ENCODE measurements at regions not wholly inside any gene's neighbourhood (a gene's known extent, or its start where the extent isn't known, plus 50 kb on each side); places are given as distances from the start of the nearest gene placed in this dataset.

DNA sequence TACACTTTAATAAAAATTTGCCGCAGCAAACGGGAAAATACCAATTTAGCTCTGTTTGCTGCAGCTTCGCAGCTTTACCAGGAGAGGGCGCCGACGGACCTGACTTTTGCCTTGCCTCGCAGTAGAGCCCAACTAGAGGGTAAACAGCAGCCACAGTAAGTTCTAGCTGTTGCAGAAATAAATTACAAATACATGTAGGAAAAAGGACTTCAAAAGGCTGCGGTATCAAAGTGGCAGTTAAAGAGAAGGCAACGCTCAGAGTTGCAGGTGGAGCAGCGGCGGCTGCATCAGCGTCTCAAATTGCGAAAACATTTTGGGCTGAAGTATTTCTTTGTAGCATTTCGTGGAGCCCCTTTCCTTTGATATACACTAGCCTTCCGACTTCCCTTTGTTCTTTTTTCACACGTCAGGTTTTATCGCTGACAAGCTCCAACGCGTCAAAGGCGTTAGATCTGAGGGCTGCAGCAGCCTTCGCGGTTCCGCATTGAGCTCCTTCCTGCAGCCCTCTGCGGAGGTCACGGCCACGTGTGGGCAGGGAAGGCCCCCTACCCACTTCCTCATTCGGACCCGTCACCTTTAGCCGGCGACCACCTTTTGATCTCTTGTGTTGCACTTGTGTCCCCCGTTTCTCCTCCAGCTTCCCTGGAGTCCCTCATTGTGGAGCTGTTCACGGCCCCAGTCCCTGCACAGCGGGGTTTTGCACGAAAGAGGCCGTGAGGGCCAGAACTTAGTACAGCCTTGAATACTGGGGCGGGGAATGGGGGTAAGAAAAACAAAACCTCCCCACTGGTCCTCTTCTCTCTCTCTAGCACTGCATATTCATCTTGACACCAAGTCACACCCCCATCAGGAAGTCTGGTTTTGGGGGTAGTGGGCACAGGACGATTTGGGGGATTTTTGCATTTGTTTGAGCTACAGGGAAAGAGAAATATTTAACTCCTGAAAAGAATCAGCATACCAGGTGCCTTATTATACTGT, 72.8 kb downstream of the S1PR1 start (continued):
- TF ChIP-seq, protein P1, sequence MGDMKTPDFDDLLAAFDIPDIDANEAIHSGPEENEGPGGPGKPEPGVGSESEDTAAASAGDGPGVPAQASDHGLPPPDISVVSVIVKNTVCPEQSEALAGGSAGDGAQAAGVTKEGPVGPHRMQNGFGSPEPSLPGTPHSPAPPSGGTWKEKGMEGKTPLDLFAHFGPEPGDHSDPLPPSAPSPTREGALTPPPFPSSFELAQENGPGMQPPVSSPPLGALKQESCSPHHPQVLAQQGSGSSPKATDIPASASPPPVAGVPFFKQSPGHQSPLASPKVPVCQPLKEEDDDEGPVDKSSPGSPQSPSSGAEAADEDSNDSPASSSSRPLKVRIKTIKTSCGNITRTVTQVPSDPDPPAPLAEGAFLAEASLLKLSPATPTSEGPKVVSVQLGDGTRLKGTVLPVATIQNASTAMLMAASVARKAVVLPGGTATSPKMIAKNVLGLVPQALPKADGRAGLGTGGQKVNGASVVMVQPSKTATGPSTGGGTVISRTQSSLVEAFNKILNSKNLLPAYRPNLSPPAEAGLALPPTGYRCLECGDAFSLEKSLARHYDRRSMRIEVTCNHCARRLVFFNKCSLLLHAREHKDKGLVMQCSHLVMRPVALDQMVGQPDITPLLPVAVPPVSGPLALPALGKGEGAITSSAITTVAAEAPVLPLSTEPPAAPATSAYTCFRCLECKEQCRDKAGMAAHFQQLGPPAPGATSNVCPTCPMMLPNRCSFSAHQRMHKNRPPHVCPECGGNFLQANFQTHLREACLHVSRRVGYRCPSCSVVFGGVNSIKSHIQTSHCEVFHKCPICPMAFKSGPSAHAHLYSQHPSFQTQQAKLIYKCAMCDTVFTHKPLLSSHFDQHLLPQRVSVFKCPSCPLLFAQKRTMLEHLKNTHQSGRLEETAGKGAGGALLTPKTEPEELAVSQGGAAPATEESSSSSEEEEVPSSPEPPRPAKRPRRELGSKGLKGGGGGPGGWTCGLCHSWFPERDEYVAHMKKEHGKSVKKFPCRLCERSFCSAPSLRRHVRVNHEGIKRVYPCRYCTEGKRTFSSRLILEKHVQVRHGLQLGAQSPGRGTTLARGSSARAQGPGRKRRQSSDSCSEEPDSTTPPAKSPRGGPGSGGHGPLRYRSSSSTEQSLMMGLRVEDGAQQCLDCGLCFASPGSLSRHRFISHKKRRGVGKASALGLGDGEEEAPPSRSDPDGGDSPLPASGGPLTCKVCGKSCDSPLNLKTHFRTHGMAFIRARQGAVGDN (CRISPR knock-in tag; IDR thresholded peaks at IDR 0.05): peak; percentile 71
- no peak for TF ChIP-seq ZNF777 (CRISPR knock-in tag; IDR thresholded peaks at IDR 0.05)
- TF ChIP-seq, protein P2, sequence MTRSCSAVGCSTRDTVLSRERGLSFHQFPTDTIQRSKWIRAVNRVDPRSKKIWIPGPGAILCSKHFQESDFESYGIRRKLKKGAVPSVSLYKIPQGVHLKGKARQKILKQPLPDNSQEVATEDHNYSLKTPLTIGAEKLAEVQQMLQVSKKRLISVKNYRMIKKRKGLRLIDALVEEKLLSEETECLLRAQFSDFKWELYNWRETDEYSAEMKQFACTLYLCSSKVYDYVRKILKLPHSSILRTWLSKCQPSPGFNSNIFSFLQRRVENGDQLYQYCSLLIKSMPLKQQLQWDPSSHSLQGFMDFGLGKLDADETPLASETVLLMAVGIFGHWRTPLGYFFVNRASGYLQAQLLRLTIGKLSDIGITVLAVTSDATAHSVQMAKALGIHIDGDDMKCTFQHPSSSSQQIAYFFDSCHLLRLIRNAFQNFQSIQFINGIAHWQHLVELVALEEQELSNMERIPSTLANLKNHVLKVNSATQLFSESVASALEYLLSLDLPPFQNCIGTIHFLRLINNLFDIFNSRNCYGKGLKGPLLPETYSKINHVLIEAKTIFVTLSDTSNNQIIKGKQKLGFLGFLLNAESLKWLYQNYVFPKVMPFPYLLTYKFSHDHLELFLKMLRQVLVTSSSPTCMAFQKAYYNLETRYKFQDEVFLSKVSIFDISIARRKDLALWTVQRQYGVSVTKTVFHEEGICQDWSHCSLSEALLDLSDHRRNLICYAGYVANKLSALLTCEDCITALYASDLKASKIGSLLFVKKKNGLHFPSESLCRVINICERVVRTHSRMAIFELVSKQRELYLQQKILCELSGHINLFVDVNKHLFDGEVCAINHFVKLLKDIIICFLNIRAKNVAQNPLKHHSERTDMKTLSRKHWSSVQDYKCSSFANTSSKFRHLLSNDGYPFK (CRISPR knock-in tag; IDR thresholded peaks at IDR 0.05; ENCODE audit: borderline replicate concordance): no peak
- TF ChIP-seq, protein P3, sequence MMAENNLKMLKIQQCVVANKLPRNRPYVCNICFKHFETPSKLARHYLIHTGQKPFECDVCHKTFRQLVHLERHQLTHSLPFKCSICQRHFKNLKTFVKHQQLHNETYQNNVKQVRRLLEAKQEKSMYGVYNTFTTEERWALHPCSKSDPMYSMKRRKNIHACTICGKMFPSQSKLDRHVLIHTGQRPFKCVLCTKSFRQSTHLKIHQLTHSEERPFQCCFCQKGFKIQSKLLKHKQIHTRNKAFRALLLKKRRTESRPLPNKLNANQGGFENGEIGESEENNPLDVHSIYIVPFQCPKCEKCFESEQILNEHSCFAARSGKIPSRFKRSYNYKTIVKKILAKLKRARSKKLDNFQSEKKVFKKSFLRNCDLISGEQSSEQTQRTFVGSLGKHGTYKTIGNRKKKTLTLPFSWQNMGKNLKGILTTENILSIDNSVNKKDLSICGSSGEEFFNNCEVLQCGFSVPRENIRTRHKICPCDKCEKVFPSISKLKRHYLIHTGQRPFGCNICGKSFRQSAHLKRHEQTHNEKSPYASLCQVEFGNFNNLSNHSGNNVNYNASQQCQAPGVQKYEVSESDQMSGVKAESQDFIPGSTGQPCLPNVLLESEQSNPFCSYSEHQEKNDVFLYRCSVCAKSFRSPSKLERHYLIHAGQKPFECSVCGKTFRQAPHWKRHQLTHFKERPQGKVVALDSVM (CRISPR knock-in tag; IDR thresholded peaks at IDR 0.05): no peak
- TF ChIP-seq, protein P4, sequence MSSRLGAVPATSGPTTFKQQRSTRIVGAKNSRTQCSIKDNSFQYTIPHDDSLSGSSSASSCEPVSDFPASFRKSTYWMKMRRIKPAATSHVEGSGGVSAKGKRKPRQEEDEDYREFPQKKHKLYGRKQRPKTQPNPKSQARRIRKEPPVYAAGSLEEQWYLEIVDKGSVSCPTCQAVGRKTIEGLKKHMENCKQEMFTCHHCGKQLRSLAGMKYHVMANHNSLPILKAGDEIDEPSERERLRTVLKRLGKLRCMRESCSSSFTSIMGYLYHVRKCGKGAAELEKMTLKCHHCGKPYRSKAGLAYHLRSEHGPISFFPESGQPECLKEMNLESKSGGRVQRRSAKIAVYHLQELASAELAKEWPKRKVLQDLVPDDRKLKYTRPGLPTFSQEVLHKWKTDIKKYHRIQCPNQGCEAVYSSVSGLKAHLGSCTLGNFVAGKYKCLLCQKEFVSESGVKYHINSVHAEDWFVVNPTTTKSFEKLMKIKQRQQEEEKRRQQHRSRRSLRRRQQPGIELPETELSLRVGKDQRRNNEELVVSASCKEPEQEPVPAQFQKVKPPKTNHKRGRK (CRISPR knock-in tag; IDR thresholded peaks at IDR 0.05): no peak
- TF ChIP-seq MBNL3 (CRISPR knock-in tag; conservative IDR thresholded peaks at IDR 0.05): no peak
- no peak for TF ChIP-seq ZNF232 (CRISPR knock-in tag; IDR thresholded peaks at IDR 0.05; ENCODE audit: borderline replicate concordance)
- TF ChIP-seq MAFK (conservative IDR thresholded peaks at IDR 0.05 in 1 of 2, IDR thresholded peaks at IDR 0.05 in 1 of 2; ENCODE audit: low read length in 2 of 2): no peak
- TF ChIP-seq ZNF124 (CRISPR knock-in tag; IDR thresholded peaks at IDR 0.05): no peak
- no peak for TF ChIP-seq ZNF670 (CRISPR knock-in tag; IDR thresholded peaks at IDR 0.05; ENCODE audit: borderline replicate concordance)
- no peak for TF ChIP-seq ELF3 (CRISPR knock-in tag; IDR thresholded peaks at IDR 0.05)
- TF ChIP-seq, protein P5, sequence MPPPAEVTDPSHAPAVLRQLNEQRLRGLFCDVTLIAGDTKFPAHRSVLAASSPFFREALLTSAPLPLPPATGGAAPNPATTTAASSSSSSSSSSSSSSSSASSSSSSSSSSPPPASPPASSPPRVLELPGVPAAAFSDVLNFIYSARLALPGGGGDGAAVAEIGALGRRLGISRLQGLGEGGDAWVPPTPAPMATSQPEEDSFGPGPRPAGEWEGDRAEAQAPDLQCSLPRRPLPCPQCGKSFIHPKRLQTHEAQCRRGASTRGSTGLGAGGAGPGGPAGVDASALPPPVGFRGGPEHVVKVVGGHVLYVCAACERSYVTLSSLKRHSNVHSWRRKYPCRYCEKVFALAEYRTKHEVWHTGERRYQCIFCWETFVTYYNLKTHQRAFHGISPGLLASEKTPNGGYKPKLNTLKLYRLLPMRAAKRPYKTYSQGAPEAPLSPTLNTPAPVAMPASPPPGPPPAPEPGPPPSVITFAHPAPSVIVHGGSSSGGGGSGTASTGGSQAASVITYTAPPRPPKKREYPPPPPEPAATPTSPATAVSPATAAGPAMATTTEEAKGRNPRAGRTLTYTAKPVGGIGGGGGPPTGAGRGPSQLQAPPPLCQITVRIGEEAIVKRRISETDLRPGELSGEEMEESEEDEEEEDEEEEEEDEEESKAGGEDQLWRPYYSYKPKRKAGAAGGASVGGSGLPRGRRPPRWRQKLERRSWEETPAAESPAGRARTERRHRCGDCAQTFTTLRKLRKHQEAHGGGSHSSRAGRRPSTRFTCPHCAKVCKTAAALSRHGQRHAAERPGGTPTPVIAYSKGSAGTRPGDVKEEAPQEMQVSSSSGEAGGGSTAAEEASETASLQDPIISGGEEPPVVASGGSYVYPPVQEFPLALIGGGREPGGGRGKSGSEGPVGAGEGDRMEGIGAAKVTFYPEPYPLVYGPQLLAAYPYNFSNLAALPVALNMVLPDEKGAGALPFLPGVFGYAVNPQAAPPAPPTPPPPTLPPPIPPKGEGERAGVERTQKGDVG (CRISPR knock-in tag; IDR thresholded peaks at IDR 0.05; ENCODE audit: borderline replicate concordance): 0 out of 2 replicates have a peak, but pooled peaks have one; percentile 54

Measured in HepG2 (cell line).